ENCODE measurements at regions not wholly inside any gene's neighbourhood (a gene's known extent, or its start where the extent isn't known, plus 50 kb on each side); places are given as distances from the start of the nearest gene placed in this dataset.

DNA sequence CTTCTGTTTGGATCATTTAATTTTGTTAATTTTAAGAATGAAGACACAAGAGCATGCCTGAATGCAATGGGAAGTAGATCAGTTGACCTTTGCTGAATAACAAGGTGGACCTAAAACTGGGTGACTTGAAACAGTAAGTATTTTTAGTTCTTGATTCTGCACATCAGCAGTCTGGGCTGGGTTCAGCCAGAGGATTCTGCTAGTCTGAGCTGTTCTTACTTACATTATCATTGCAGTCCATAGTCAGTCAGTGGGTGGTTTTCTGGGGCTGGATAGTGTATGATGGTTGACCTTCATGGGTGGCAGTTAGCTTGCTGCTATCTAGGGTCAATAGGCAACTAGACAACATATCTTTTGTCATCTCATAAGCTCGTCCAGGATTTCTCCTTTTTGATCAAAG lies 91.4 kb downstream of the HS3ST1 start:
- Histone ChIP-seq H3K79me2 (ENCODE audit: insufficient read depth, low read length) (no peaks in the 10 kb centered on the region), H3K9ac (ENCODE audit: low read depth, low read length, poor library complexity, severe bottlenecking) (no peak overlapping the region), H3K9me3 (ENCODE audit: insufficient read depth, low read depth, low read length) (no peaks in the 10 kb centered on the region), H3K4me3 (ENCODE audit: low read length, poor library complexity, severe bottlenecking) (no peak overlapping the region), H3K36me3 (ENCODE audit: insufficient read depth, low read length) (0 out of 2 replicates have a peak, but pooled peaks cover 1% of the 10 kb centered on the region), H2AFZ (ENCODE audit: low read length) (no peak overlapping the region), H3K4me1 (ENCODE audit: insufficient read depth, low read length, poor library complexity, severe bottlenecking) (no peaks in the 10 kb centered on the region), H3K9me2 (replicated peaks; ENCODE audit: low read depth, low read length) (no peaks in the 10 kb centered on the region), H3F3A (ENCODE audit: low read depth) (no peaks in the 10 kb centered on the region), H3K27me3 (ENCODE audit: insufficient read depth, low read length, poor library complexity, severe bottlenecking) (no peaks in the 10 kb centered on the region), H3K4me2 (ENCODE audit: low read depth, low read length, poor library complexity, severe bottlenecking) (no peak overlapping the region), H4K20me1 (ENCODE audit: insufficient read depth, low read length, poor library complexity, severe bottlenecking) (no peaks in the 10 kb centered on the region)
- no peak for TF ChIP-seq EZH2phosphoT487 (IDR thresholded peaks at IDR 0.05; ENCODE audit: borderline replicate concordance)
- TF ChIP-seq, protein P1, sequence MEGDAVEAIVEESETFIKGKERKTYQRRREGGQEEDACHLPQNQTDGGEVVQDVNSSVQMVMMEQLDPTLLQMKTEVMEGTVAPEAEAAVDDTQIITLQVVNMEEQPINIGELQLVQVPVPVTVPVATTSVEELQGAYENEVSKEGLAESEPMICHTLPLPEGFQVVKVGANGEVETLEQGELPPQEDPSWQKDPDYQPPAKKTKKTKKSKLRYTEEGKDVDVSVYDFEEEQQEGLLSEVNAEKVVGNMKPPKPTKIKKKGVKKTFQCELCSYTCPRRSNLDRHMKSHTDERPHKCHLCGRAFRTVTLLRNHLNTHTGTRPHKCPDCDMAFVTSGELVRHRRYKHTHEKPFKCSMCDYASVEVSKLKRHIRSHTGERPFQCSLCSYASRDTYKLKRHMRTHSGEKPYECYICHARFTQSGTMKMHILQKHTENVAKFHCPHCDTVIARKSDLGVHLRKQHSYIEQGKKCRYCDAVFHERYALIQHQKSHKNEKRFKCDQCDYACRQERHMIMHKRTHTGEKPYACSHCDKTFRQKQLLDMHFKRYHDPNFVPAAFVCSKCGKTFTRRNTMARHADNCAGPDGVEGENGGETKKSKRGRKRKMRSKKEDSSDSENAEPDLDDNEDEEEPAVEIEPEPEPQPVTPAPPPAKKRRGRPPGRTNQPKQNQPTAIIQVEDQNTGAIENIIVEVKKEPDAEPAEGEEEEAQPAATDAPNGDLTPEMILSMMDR (conservative IDR thresholded peaks at IDR 0.05; ENCODE audit: low read length): no peak

DNA sequence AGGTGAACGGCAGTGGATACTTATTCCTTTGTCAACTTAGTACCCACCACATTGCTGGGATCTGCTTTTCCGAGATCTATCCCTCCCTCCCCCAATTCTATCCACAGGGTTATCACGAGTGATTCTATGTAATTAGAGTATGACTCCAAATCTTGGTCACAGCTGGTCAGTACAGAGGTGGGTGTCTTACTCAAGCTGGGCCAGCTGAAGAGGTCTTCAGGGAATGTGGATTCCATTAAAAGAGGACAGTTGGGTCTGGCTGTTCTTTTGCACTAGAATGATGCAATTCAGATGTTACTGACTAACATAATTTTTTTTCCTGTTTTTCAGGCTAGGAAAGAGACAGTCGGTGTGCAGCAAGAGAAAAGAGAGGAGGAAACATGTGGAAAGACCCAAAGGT lies 92.3 kb downstream of the HS3ST1 start:
- Histone ChIP-seq H3K9me3 (ENCODE audit: insufficient read depth, low read depth, low read length) (no peaks in the 10 kb centered on the region), H3K4me2 (ENCODE audit: low read depth, low read length, poor library complexity, severe bottlenecking) (no peak overlapping the region), H3K36me3 (ENCODE audit: insufficient read depth, low read length) (peaks cover 6% of the 10 kb centered on the region; the same call in 1 of the 2 replicates), H3K4me1 (ENCODE audit: insufficient read depth, low read length, poor library complexity, severe bottlenecking) (no peaks in the 10 kb centered on the region), H3K27me3 (ENCODE audit: insufficient read depth, low read length, poor library complexity, severe bottlenecking) (no peaks in the 10 kb centered on the region), H4K20me1 (ENCODE audit: insufficient read depth, low read length, poor library complexity, severe bottlenecking) (no peaks in the 10 kb centered on the region), H3K79me2 (ENCODE audit: insufficient read depth, low read length) (no peaks in the 10 kb centered on the region), H3K9ac (ENCODE audit: low read depth, low read length, poor library complexity, severe bottlenecking) (no peak overlapping the region), H2AFZ (ENCODE audit: low read length) (no peak overlapping the region), H3K4me3 (ENCODE audit: low read length, poor library complexity, severe bottlenecking) (no peak overlapping the region), H3F3A (ENCODE audit: low read depth) (no peaks in the 10 kb centered on the region), H3K9me2 (replicated peaks; ENCODE audit: low read depth, low read length) (no peaks in the 10 kb centered on the region)
- no peak for TF ChIP-seq EZH2phosphoT487 (IDR thresholded peaks at IDR 0.05; ENCODE audit: borderline replicate concordance)
- TF ChIP-seq, protein P1 (conservative IDR thresholded peaks at IDR 0.05; ENCODE audit: low read length): no peak

DNA sequence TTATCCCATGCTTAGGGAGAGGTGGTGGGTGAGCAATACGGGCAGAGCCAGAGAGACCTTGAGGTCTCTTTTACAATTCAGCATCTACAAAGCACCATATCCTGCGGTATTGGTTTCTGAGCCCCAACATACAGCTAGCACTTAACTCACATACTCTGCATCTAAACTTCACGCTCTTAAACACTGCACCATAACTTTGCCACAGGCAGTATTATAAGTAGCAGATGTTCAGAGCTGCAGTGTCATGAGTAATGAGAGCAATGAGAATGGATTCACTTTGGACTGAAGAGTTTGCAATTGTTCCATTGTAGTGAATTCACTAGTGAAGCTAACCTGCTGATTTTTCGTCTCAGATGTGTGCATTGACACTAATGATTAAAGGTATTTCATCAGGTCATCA lies 93.8 kb downstream of the HS3ST1 start:
- H3K9ac ChIP-seq (ENCODE audit: low read depth, low read length, poor library complexity, severe bottlenecking): no peak overlapping the region
- no peak overlapping the region for H3K4me2 ChIP-seq (ENCODE audit: low read depth, low read length, poor library complexity, severe bottlenecking)
- no peak overlapping the region for H3K4me3 ChIP-seq (ENCODE audit: low read length, poor library complexity, severe bottlenecking)
- H2AFZ ChIP-seq (ENCODE audit: low read length): no peak overlapping the region
- H3K4me1 ChIP-seq (ENCODE audit: insufficient read depth, low read length, poor library complexity, severe bottlenecking): no peaks in the 10 kb centered on the region
- H3K79me2 ChIP-seq (ENCODE audit: insufficient read depth, low read length): no peaks in the 10 kb centered on the region
- peaks cover 6% of the 10 kb centered on the region; the same call in 1 of the 2 replicates for H3K36me3 ChIP-seq (ENCODE audit: insufficient read depth, low read length)
- no peaks in the 10 kb centered on the region for H3K9me2 ChIP-seq (replicated peaks; ENCODE audit: low read depth, low read length)
- no peaks in the 10 kb centered on the region for H3K27me3 ChIP-seq (ENCODE audit: insufficient read depth, low read length, poor library complexity, severe bottlenecking)
- H3F3A ChIP-seq (ENCODE audit: low read depth): no peaks in the 10 kb centered on the region
- H3K9me3 ChIP-seq (ENCODE audit: insufficient read depth, low read depth, low read length): no peaks in the 10 kb centered on the region
- TF ChIP-seq, protein P1 (conservative IDR thresholded peaks at IDR 0.05; ENCODE audit: low read length): no peak
- TF ChIP-seq EZH2phosphoT487 (IDR thresholded peaks at IDR 0.05; ENCODE audit: borderline replicate concordance): no peak
- H4K20me1 ChIP-seq (ENCODE audit: insufficient read depth, low read length, poor library complexity, severe bottlenecking): no peaks in the 10 kb centered on the region

Measured in Loucy (cell line).